Stimulated activated naive CD8-positive, alpha-beta T cell treated with anti-CD3 and anti-CD28 coated beads, Interleukin-15, amount 100 ng/mL, for 72 hours (primary cell): ENCODE measurements at regions not wholly inside any gene's neighbourhood (a gene's known extent, or its start where the extent isn't known, plus 50 kb on each side); places are given as distances from the start of the nearest gene placed in this dataset.
"Not testable (repeated sequence)": the region's sequence is repeated elsewhere in the genome, so short reads cannot be mapped to it uniquely, and the experiment has no call there.

Source experiments
- ATAC-seq: fragments of 150-1000 bp; cut with Tn5 transposase; 2 replicates; pipeline ENCODE4 v1.10.0; 2021; ENCODE audit warnings: mild to moderate bottlenecking, moderate library complexity
- DNase-seq, 2 donors: peaks; one replicate each; pipeline ENCODE4 v3.0.0; 2021 to 2022
- H3K27ac Mint-ChIP-seq, 2 donors: one replicate each; pipeline ENCODE4 v1.8.0; 2022; ENCODE audit warnings: mild to moderate bottlenecking in 2 of 2, mixed read lengths in 2 of 2, moderate library complexity in 2 of 2
- H3K27me3 Mint-ChIP-seq: one replicate; pipeline ENCODE4 v1.8.0; 2022; ENCODE audit warnings: mixed read lengths
- H3K4me1 Mint-ChIP-seq: one replicate; pipeline ENCODE4 v1.8.0; 2022; ENCODE audit warnings: mild to moderate bottlenecking, mixed read lengths
- H3K4me3 Mint-ChIP-seq, 2 donors: one replicate each; pipeline ENCODE4 v1.8.0; 2022; ENCODE audit warnings: mild to moderate bottlenecking in 2 of 2, mixed read lengths in 2 of 2, moderate library complexity in 1 of 2
- H3K9me3 Mint-ChIP-seq, 2 donors: one replicate each; pipeline ENCODE4 v1.8.0; 2022; ENCODE audit warnings: mixed read lengths in 2 of 2

DNA sequence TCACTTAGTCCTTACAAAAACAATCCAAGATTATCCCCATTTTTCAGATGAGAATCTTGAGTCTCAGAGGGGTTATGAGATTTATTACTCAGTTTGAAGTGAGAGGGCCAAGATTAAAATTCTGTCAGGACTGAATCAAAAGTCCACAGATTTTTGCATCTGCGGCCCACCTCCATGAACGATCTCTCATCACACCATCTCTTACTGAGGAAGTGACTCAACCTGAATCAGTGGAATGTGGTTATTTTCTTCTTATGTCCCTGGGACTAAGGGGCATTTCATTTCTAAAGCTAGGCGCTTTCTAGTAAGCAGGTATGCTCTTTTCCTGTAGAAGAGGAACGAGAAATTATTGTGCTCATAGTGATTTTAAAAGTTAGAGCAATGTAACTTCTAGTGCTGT is 360.3 kb upstream of the SPHKAP start:
- ATAC-seq (no peak), DNase-seq (no peak)
- no peaks in the 10 kb centered on the region for H3K27me3 Mint-ChIP-seq
- H3K9me3 Mint-ChIP-seq = peaks cover under 1 to 6% of the 10 kb centered on the region in 2 donors
- no peak overlapping the region for H3K27ac Mint-ChIP-seq
- H3K4me1 Mint-ChIP-seq = no peaks in the 10 kb centered on the region
- no peak overlapping the region for H3K4me3 Mint-ChIP-seq

DNA sequence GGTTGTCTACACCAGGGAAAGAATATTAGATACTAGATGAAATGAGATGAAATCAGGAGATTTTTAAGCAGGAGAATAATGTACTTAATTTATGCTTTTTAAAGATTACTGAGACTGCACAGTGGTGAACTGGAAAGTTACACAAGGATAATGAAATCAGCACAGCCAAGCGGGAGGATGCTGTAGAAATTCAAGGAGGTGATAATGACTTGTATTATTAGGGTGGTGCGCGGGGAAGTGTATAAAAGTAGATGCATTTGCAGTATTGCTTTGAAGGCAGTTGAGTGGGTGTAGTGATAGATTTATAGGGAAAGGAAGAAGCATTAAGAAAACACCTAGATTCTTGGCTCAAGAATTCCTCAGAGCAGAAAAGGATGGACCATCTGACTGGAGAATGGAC is 359.5 kb upstream of the SPHKAP start:
- DNase-seq (no peak), ATAC-seq (no peak)
- Mint-ChIP-seq H3K27me3 (no peaks in the 10 kb centered on the region), H3K27ac (no peak overlapping the region), H3K9me3 (peaks cover 0 to 6% of the 10 kb centered on the region in 2 donors), H3K4me1 (no peaks in the 10 kb centered on the region), H3K4me3 (no peak overlapping the region)

DNA sequence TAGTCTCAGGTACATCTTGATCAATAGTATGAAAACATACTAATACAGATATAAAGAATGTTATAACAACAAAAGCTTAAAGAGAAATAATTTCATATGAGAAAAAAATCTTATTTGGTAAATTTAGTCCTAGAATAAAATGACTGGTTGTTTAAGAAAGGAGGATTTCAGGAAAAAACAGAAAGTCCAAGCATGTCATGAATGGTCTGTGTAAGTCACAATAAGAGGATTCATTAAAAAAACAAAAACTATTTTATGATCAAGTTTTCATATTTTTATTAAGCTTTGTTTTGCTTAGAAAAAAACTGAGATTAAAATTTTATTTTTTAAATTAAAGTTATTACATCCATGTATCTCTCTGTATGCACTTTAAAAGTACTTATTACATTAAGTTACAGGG is 353.9 kb upstream of the SPHKAP start:
- ATAC-seq (no peak), DNase-seq (no peak)
- H3K9me3 Mint-ChIP-seq = no peaks in the 10 kb centered on the region
- no peaks in the 10 kb centered on the region for H3K27me3 Mint-ChIP-seq
- no peak overlapping the region for H3K27ac Mint-ChIP-seq
- no peaks in the 10 kb centered on the region for H3K4me1 Mint-ChIP-seq
- no peak overlapping the region for H3K4me3 Mint-ChIP-seq

DNA sequence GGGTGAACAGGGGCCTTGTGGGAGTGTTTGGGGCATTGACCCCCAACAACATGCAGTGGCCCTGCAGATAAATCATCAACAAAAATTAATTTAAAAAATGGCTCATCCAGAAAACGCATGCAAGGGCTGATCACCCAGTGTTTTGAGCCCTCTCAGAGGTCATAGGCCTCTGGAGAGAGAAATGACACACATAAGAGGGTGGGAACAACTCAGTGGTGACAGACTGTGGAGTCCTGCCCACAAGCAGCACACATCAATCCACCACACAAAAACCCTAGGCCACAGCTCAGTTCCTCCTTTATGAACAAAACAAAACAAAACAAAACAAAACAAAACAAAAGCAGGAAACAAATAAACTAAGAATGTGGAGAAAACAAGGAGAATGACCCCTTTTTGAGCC is 351.7 kb upstream of the SPHKAP start:
- no peak for ATAC-seq
- Mint-ChIP-seq H3K4me3 (no peak overlapping the region), H3K4me1 (no peaks in the 10 kb centered on the region), H3K9me3 (no peaks in the 10 kb centered on the region), H3K27me3 (no peaks in the 10 kb centered on the region), H3K27ac (no peak overlapping the region)
- DNase-seq = no peak

DNA sequence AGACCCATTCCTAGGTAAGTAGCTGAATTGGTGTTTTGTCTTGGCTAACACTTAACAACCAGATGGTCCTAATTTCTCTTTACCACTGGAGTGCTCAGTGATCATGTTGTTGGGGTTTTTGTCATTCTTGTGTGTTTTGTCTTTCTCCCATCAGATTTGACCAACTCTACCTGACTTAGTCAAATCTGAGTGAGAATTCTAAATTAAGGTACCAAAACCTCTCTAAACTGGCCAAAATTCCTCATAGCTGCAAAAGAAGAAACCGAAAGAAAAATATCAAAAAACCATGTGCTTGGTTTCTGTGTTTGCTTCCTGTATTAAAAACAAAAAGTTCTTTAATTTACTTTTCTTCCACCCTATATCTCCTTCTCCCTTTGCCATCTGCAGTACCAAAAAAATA is 350.7 kb upstream of the SPHKAP start:
- H3K4me3 Mint-ChIP-seq = no peak overlapping the region
- H3K27me3 Mint-ChIP-seq = no peaks in the 10 kb centered on the region
- no peaks in the 10 kb centered on the region for H3K4me1 Mint-ChIP-seq
- no peaks in the 10 kb centered on the region for H3K9me3 Mint-ChIP-seq
- DNase-seq (no peak), ATAC-seq (no peak)
- H3K27ac Mint-ChIP-seq = no peak overlapping the region

DNA sequence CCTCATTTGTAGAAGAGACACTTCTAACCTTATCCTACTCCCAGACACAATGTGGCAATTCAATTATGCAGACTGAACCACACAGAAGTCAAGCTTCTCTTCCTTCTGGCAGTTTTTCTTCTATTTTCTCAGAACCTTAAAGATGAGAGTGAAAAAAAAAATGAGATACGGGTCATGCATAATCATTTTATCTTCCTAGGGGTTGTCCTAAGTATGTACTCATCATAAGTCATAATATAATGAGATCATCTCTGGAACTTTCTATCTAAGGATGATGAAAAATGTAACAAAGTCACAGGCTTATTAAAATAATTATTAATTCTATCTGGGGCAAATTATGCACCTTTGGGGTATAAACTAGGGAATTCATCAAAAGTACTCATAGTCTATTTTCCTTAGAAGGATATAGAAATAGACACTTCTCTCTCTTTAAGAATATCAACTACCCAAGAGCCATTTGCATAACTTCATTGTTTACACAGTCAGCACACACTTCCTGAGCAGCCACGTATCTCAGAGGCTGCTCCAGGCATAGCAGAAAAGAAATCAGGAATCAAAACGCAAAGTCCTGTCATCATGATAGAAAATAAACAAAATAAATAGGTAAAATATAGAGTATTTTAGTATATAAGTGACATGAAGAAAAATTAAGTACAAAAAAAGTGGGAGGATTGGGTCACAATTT is 345.9 kb upstream of the SPHKAP start:
- DNase-seq (no peak), ATAC-seq (no peak)
- Mint-ChIP-seq H3K27me3 (no peaks in the 10 kb centered on the region), H3K4me3 (no peak overlapping the region), H3K27ac (no peak overlapping the region), H3K9me3 (peaks cover 0 to 5% of the 10 kb centered on the region in 2 donors), H3K4me1 (no peaks in the 10 kb centered on the region)

DNA sequence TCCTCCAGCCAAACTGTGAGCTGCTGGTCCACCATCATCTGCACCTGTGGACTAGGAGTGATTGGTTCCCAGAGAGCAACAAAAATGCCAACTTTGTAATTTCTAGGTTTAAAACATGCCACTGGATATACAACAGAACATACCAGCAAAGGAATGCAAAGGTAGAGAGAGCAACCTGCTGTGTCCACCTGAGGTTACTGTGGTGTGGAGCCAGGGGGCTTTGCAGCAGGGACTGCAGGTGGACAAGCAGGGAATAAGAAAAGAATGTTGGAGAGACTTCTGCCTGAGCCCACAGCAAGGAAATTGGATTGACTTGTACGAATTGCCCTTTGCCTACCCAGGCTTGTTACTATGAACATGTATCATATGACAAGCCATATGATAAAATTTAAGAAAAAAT is 345.2 kb upstream of the SPHKAP start:
- no peak overlapping the region for H3K4me3 Mint-ChIP-seq
- no peak for ATAC-seq
- H3K27me3 Mint-ChIP-seq = no peaks in the 10 kb centered on the region
- H3K27ac Mint-ChIP-seq = no peak overlapping the region
- no peak for DNase-seq
- peaks cover 0 to 5% of the 10 kb centered on the region in 2 donors for H3K9me3 Mint-ChIP-seq
- H3K4me1 Mint-ChIP-seq = no peaks in the 10 kb centered on the region

DNA sequence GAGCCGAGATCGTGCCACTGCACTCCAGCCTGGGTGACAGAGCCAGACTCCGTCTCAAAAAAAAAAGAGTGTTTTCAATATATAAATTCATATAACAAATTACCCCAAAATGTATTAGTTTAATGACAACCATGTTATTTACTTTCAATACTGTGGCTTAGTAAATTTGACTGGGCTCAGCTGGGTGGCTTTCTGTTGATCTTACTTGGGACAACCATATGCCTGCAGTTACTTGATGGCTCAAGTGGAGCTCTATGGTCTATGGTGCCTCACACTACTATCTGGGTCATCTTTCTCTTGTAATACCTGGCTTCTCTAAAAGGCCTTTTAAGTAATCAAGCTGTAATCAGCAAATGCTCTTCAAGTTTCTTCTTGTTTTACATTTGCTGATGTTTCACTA is 341.5 kb upstream of the SPHKAP start:
- ATAC-seq = no peak
- Mint-ChIP-seq H3K4me3 (no peak overlapping the region), H3K9me3 (peaks cover 0 to 11% of the 10 kb centered on the region in 2 donors), H3K4me1 (no peaks in the 10 kb centered on the region), H3K27me3 (no peaks in the 10 kb centered on the region), H3K27ac (no peak overlapping the region)
- DNase-seq = no peak

DNA sequence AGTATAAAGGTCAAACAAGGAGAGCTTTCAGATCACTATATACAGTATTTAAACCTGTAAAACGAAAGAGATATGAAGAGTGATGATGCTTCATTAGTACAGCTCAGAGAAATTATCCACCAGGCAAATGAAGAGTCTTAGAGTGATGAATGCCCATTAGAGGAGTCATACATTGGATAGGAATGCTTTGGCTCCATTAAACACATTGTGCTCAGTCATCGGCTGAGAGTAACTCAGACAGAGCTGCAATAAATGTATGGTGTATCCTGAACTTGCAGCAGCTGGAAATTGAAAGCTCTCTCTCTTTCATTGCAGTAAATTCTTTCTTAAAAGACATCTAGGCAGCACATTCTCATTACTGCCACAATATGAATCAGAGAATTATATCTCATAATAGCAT is 340.8 kb upstream of the SPHKAP start:
- no peaks in the 10 kb centered on the region for H3K4me1 Mint-ChIP-seq
- no peaks in the 10 kb centered on the region for H3K27me3 Mint-ChIP-seq
- ATAC-seq = no peak
- no peak overlapping the region for H3K4me3 Mint-ChIP-seq
- H3K9me3 Mint-ChIP-seq = peaks cover 0 to 15% of the 10 kb centered on the region in 2 donors
- no peak for DNase-seq
- H3K27ac Mint-ChIP-seq = no peak overlapping the region

DNA sequence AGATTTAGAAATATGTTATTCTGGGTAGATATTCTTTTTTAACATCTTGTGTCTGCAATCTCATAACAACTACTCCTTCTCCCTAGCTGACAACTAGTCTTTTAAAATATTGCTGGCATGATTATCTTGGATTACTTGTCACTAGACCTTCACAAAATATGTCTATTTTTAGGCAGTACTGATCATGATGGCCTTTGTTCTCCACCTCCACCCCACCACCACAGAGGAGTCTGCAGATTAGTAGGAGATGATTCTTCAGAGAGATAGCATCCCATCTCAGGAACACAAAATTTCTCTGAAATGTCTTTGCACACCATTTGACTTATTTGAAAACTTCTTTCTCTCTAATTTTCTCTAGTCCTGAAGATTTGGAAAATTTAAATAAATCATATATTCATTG is 338.1 kb upstream of the SPHKAP start:
- DNase-seq = no peak
- peaks cover 7 to 16% of the 10 kb centered on the region in 2 donors for H3K9me3 Mint-ChIP-seq
- no peak overlapping the region for H3K27ac Mint-ChIP-seq
- H3K4me1 Mint-ChIP-seq = no peaks in the 10 kb centered on the region
- no peak overlapping the region for H3K4me3 Mint-ChIP-seq
- H3K27me3 Mint-ChIP-seq = no peaks in the 10 kb centered on the region
- no peak for ATAC-seq

DNA sequence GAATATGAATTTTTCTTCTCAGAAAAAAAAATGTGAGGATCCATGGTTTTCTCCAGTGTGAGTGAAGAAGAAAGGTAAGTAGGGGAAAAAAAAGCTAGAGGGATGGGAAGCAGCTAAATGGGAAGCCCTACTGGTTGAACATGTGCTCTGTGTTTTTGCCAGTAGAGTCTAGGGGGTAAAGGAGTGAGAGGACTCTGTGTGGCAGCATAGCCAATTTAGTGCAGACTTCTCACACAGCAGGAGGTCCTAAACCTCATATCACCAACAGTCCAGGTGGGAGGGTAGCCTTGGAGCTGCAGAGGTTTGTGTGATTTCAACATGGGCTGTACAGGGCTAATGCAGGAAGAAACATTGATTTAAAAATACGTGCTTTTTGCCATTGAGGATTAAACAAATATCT is 334.5 kb upstream of the SPHKAP start:
- no peak for ATAC-seq
- no peaks in the 10 kb centered on the region for H3K27me3 Mint-ChIP-seq
- no peak overlapping the region for H3K4me3 Mint-ChIP-seq
- no peak for DNase-seq
- peaks cover 11% of the 10 kb centered on the region in 2 donors for H3K9me3 Mint-ChIP-seq
- H3K4me1 Mint-ChIP-seq = no peaks in the 10 kb centered on the region
- no peak overlapping the region for H3K27ac Mint-ChIP-seq

DNA sequence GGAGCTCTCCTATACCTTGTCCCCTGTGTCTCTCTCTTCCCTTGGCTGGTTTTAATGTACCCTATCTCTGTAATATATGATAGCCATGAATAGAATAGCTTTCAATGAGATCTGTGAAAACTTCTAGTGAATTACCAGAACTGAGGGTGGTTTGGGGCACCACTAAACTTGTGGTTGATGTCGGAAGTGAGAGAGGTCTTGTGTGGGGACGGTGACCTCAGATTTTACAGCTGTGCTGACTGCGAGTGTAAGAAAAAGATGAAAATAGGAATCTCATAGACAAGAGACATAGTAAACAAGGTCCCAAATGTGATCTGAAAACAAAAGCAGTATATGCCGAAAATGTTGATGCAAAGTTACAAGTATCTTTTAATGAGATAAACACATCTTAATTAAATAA is 332.0 kb upstream of the SPHKAP start:
- H3K27me3 Mint-ChIP-seq, H3K27ac Mint-ChIP-seq, ATAC-seq, DNase-seq, H3K4me3 Mint-ChIP-seq, H3K4me1 Mint-ChIP-seq: not testable (repeated sequence)
- peaks cover 4 to 14% of the 10 kb centered on the region in 2 donors for H3K9me3 Mint-ChIP-seq

DNA sequence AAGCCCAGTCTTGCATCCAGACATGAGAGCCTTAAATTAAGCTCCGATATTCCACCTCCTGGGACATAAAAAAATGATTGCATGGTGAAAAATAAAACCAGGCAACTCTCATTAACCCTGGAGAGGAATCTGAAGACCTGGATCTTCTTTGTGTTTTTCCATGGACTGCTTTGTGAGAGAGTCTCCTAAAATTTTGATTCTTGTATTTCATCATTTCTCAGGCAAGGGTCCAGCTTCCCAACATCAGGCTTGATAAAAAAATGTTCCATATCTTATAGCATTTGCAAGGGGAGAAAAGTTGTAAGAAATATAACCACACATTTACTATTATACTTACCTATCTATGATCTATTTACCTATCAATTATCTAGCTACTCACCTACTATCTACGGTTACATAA is 327.5 kb upstream of the SPHKAP start:
- Mint-ChIP-seq H3K4me1 (no peaks in the 10 kb centered on the region), H3K27me3 (no peaks in the 10 kb centered on the region), H3K27ac (no peak overlapping the region), H3K4me3 (no peak overlapping the region), H3K9me3 (peaks cover 5 to 32% of the 10 kb centered on the region in 2 donors)
- DNase-seq = no peak
- no peak for ATAC-seq

DNA sequence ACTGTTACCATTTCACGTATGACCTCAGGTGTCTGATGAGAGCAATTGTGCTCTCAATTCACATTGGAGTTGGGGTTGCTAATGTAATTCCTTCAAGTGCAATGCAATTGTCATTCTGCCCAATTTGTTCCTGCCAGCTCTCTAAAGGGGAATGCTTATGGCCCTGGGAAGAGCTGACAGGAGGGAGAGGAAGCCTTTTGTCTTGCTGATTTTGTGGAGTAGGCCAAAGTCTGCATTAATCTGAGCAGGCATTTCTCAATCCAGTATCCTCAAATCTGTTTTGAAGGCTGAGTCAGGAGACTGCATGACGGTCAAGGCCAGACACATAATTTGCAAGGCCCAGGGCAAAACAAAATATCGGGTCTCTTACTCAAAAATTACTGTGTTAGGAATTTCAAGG is 326.4 kb upstream of the SPHKAP start:
- Mint-ChIP-seq H3K9me3 (peaks cover 5 to 32% of the 10 kb centered on the region in 2 donors), H3K4me1 (no peaks in the 10 kb centered on the region), H3K27ac (no peak overlapping the region), H3K4me3 (no peak overlapping the region), H3K27me3 (no peaks in the 10 kb centered on the region)
- ATAC-seq (no peak), DNase-seq (no peak)

DNA sequence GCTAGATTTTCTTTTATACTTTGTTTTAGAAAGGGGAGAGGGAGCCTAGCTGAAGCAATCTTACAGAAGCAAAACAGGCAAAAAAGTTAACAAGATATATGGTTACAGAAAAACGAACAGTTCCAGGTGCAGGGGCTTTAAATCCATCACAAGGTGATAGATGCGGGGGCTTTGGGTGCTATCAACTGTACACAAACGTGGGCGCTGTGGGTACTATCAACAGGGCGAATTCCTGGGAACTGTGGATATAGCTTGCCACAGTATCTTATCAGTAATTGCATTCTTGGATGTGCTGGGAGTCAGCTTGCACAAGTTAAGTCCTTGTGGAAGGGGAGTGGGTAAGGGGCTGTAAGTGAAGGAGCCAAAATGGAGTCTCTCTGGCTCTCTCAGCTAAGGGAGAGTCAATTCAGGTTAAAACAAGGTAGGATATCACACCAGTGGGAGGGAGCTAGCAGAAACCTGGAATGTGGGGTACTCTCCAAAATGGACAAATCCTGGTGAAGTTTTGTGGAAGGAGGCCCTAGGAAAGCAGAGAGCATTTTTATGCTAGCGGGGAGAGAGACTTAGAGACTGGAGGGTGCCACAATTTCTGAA is 325.8 kb upstream of the SPHKAP start:
- no peak for DNase-seq
- ATAC-seq = no peak
- H3K27me3 Mint-ChIP-seq = no peaks in the 10 kb centered on the region
- H3K4me1 Mint-ChIP-seq = no peaks in the 10 kb centered on the region
- no peak overlapping the region for H3K27ac Mint-ChIP-seq
- H3K4me3 Mint-ChIP-seq = no peak overlapping the region
- peaks cover 5 to 32% of the 10 kb centered on the region in 2 donors for H3K9me3 Mint-ChIP-seq

DNA sequence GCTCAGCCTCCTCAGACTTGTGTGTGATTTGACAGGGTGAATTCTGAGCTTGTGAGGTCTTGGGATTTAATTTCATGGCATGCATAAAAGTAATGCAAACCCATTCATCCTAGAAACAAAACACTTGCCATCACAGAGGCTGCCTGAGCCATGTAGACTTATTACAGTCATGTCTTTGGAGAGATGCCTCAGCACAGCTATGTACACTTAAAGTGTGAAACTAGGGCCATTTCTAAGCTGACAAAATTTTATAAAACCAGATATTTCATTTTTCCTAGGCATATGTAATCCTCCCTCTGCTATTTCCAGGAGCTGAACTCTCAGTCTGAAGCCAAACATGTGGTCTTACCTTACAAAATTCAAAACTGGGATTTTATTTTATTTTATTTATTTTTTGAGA is 322.2 kb upstream of the SPHKAP start:
- DNase-seq = no peak
- Mint-ChIP-seq H3K27me3 (no peaks in the 10 kb centered on the region), H3K4me3 (no peak overlapping the region), H3K27ac (no peak overlapping the region), H3K9me3 (peaks cover 5 to 32% of the 10 kb centered on the region in 2 donors), H3K4me1 (no peaks in the 10 kb centered on the region)
- no peak for ATAC-seq

DNA sequence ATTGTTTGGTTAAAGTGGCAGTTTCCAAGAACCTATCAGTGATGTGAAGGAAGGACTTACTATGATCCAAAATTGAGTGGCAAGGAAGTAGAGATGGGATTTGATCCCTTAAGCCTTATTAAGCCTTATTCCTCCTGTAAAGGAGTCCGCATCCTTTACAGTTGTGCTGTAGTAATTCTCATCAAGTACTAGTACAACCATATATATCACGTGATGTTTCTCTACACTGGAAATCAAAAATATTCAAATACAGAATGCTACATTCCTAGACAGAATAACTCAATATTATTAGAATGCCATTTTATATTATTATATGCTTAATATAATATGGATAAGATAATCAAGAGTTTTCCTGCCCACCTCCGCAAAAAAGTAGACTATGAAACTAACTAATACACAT is 312.4 kb upstream of the SPHKAP start:
- H3K27ac Mint-ChIP-seq = no peak overlapping the region
- DNase-seq = no peak
- no peaks in the 10 kb centered on the region for H3K27me3 Mint-ChIP-seq
- H3K4me1 Mint-ChIP-seq = no peaks in the 10 kb centered on the region
- H3K9me3 Mint-ChIP-seq = peaks cover 14% of the 10 kb centered on the region in 2 donors
- ATAC-seq = no peak
- no peak overlapping the region for H3K4me3 Mint-ChIP-seq
